ENCODE measurements at regions not wholly inside any gene's neighbourhood (a gene's known extent, or its start where the extent isn't known, plus 50 kb on each side); places are given as distances from the start of the nearest gene placed in this dataset.

DNA sequence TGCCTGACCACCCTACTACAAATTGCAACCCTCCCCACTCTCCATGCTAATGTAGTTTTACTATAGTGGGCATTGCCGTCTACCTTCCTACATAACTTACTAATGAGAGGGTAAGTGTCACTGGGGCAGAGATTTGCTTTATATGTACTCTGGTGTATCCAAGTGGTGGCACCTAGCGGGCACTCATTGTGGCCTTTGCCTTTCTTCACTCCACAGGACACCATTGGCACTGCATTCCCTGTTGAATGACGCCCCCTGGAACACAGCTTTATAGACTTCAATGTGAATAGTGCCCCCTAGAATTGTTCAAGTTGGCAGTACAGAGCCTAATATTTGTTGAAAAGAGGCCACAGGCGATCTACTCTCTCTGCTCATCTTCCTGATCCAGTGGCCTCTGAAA, 215.8 kb downstream of the MID1IP1 start:
- Histone ChIP-seq H4K5ac (ENCODE audit: low read depth, low read length) (no peak overlapping the region), H2AFZ (replicated peaks; ENCODE audit: low read length, poor library complexity) (no peak overlapping the region), H3K4me2 (ENCODE audit: low read depth, low read length) (no peak overlapping the region), H3K18ac (ENCODE audit: low read depth, low read length) (no peak overlapping the region), H3K9ac (ENCODE audit: low read depth, low read length) (no peak overlapping the region), H4K8ac (ENCODE audit: low read depth in 2 of 2, low read length in 2 of 2) (no peak overlapping the region), H3K23ac (ENCODE audit: low read depth, low read length) (no peak overlapping the region), H2BK20ac (ENCODE audit: low read depth, low read length) (no peak overlapping the region), H2BK5ac (ENCODE audit: low read depth, low read length, poor library complexity, severe bottlenecking) (no peak overlapping the region), H3K27ac (ENCODE audit: insufficient read depth, low read length) (no peak overlapping the region), H3K4me3 (ENCODE audit: insufficient read depth, low read depth, low read length) (no peak overlapping the region), H3K36me3 (ENCODE audit: control insufficient read depth, insufficient read depth, low read length) (no peaks in the 10 kb centered on the region), H2AK9ac (replicated peaks; ENCODE audit: low read depth, low read length, poor library complexity) (no peak overlapping the region), H3K14ac (replicated peaks; ENCODE audit: low read depth, low read length) (no peak overlapping the region), H3K56ac (ENCODE audit: extremely low read depth, insufficient read depth, low read length) (no peak overlapping the region), H3K4ac (ENCODE audit: low read depth, low read length) (no peak overlapping the region), H3K79me1 (ENCODE audit: low read depth in 1 of 2, low read length in 2 of 2) (no peaks in the 10 kb centered on the region), H3K9me1 (ENCODE audit: insufficient read depth, low read length) (no peaks in the 10 kb centered on the region), H4K20me1 (ENCODE audit: insufficient read depth, low read length) (no peaks in the 10 kb centered on the region), H3K27me3 (ENCODE audit: control insufficient read depth, insufficient read depth, low read length) (peaks cover 26% of the 10 kb centered on the region), H2BK15ac (ENCODE audit: low read depth, low read length) (no peak overlapping the region), H2AK5ac (ENCODE audit: low read depth, low read length) (no peak overlapping the region), H3K4me1 (ENCODE audit: control insufficient read depth, insufficient read depth, low read length) (no peaks in the 10 kb centered on the region), H4K91ac (ENCODE audit: insufficient read depth, low read depth, low read length) (no peak overlapping the region), H2BK120ac (ENCODE audit: low read depth, low read length) (no peak overlapping the region), H3K9me3 (ENCODE audit: control insufficient read depth, insufficient read depth, low read length) (no peaks in the 10 kb centered on the region)
- ATAC-seq (ENCODE audit: low read depth) (no peak), DNase-seq (no peak)
- CTCF ChIA-PET, result no interaction called here
- TF ChIP-seq CHD1 (IDR thresholded peaks at IDR 0.05; ENCODE audit: low read depth, low read length) (no peak), MAZ (IDR thresholded peaks at IDR 0.05; ENCODE audit: borderline replicate concordance, low read depth, low read length) (no peak), FOS (IDR thresholded peaks at IDR 0.05; ENCODE audit: low read depth, low read length) (no peak), POLR2A (IDR thresholded peaks at IDR 0.05; ENCODE audit: low read depth, low read length) (no peak), RAD21 (IDR thresholded peaks at IDR 0.05; ENCODE audit: low read length) (no peak)
- TF ChIP-seq, protein P1, sequence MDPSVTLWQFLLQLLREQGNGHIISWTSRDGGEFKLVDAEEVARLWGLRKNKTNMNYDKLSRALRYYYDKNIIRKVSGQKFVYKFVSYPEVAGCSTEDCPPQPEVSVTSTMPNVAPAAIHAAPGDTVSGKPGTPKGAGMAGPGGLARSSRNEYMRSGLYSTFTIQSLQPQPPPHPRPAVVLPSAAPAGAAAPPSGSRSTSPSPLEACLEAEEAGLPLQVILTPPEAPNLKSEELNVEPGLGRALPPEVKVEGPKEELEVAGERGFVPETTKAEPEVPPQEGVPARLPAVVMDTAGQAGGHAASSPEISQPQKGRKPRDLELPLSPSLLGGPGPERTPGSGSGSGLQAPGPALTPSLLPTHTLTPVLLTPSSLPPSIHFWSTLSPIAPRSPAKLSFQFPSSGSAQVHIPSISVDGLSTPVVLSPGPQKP (IDR thresholded peaks at IDR 0.05; ENCODE audit: borderline replicate concordance, low read depth, low read length), result no peak
- TF ChIP-seq, protein P2, sequence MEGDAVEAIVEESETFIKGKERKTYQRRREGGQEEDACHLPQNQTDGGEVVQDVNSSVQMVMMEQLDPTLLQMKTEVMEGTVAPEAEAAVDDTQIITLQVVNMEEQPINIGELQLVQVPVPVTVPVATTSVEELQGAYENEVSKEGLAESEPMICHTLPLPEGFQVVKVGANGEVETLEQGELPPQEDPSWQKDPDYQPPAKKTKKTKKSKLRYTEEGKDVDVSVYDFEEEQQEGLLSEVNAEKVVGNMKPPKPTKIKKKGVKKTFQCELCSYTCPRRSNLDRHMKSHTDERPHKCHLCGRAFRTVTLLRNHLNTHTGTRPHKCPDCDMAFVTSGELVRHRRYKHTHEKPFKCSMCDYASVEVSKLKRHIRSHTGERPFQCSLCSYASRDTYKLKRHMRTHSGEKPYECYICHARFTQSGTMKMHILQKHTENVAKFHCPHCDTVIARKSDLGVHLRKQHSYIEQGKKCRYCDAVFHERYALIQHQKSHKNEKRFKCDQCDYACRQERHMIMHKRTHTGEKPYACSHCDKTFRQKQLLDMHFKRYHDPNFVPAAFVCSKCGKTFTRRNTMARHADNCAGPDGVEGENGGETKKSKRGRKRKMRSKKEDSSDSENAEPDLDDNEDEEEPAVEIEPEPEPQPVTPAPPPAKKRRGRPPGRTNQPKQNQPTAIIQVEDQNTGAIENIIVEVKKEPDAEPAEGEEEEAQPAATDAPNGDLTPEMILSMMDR (conservative IDR thresholded peaks at IDR 0.05; ENCODE audit: low read depth, low read length), result no peak
- intact Hi-C loops (cut with micrococcal nuclease) (no loop called here), dilution Hi-C loops (cut with HindIII; ENCODE audit: low sequenced_read_pairs, unreplicated experiment) (no loop called here), in situ Hi-C loops (cut with MboI; ENCODE audit: low sequenced_read_pairs) (no loop called here)
- POLR2A ChIA-PET (ENCODE audit: unreplicated experiment), result no interaction called here
- BruUV-seq (replicated peaks), result no TSS peak
- WGBS, 2 experiments (ENCODE audit: extremely low coverage in 2 of 2, insufficient read length in 1 of 2), result no CpG with 5 or more reads among the region's 4 CpGs

All from IMR-90 (cell line).